HL-60 (cell line): ENCODE measurements at regions not wholly inside any gene's neighbourhood (a gene's known extent, or its start where the extent isn't known, plus 50 kb on each side); places are given as distances from the start of the nearest gene placed in this dataset.

Experiments
- DNase-seq, 2 experiments: peaks; one replicate each; pipeline ENCODE4 v3.0.0-alpha.2; 2010 to 2020; ENCODE audit warnings: low read depth in 1 of 2, low spot score in 1 of 2
- H3K27ac ChIP-seq: fragments of 250-450 bp; sonication (Bioruptor Pico); replicated peaks from 2 replicates; pipeline ENCODE4 v1.5.1; 2020; ENCODE audit warnings: mild to moderate bottlenecking, moderate library complexity
- H3K27me3 ChIP-seq: fragments of 250-450 bp; sonication (Bioruptor Pico); 2 replicates; pipeline ENCODE4 v1.5.1; 2021; ENCODE audit warnings: mild to moderate bottlenecking, moderate library complexity; ENCODE audit not compliant: insufficient read depth, poor library complexity, severe bottlenecking
- H3K4me3 ChIP-seq: replicated peaks from 2 replicates; pipeline ENCODE4 v1.5.1; 2011; ENCODE audit warnings: mild to moderate bottlenecking, control low read depth, low read length; ENCODE audit not compliant: insufficient read depth
- CTCF ChIP-seq: IDR thresholded peaks from one replicate; pipeline ENCODE4 v1.5.1; 2011; ENCODE audit warnings: low read length, control low read depth, inconsistent platforms; ENCODE audit not compliant: insufficient read depth
- GABPA ChIP-seq: IDR thresholded peaks from 2 replicates; pipeline ENCODE4 v1.6.1; 2012; ENCODE audit warnings: low read depth
- POLR2AphosphoS5 ChIP-seq: IDR thresholded peaks from 2 replicates; pipeline ENCODE4 v1.6.1; 2012; ENCODE audit warnings: low read depth
- REST ChIP-seq: IDR thresholded peaks from 2 replicates; pipeline ENCODE4 v1.6.1; 2012; ENCODE audit warnings: low read depth; ENCODE audit not compliant: insufficient replicate concordance
- SPI1 ChIP-seq: IDR thresholded peaks from 2 replicates; pipeline ENCODE4 v1.6.1; 2012; ENCODE audit warnings: low read depth, mild to moderate bottlenecking, borderline replicate concordance

GRCh38 chr4:123870216-123870876, 473.8 kb downstream of the SPRY1 start:
- H3K27ac ChIP-seq = no peak overlapping the region
- H3K27me3 ChIP-seq = no peaks in the 10 kb centered on the region
- DNase-seq = no peak
- TF ChIP-seq CTCF (no peak), SPI1 (no peak), POLR2AphosphoS5 (no peak), REST (no peak), GABPA (no peak)
- H3K4me3 ChIP-seq = no peak overlapping the region

- DNase-seq = no peak
- no peak overlapping the region for H3K4me3 ChIP-seq
- H3K27ac ChIP-seq = no peak overlapping the region
- TF ChIP-seq POLR2AphosphoS5 (no peak), SPI1 (no peak), REST (no peak), CTCF (no peak), GABPA (no peak)
- no peaks in the 10 kb centered on the region for H3K27me3 ChIP-seq
Observed at GRCh38 chr4:123871341-123871740, 474.7 kb downstream of the SPRY1 start.

- DNase-seq = no peak
- no peak overlapping the region for H3K27ac ChIP-seq
- no peak overlapping the region for H3K4me3 ChIP-seq
- no peak for TF ChIP-seq POLR2AphosphoS5
- TF ChIP-seq GABPA = no peak
- TF ChIP-seq REST = no peak
- no peak for TF ChIP-seq CTCF
- TF ChIP-seq SPI1 = no peak
- H3K27me3 ChIP-seq = no peaks in the 10 kb centered on the region
Observed at GRCh38 chr4:123874063-123874462, 477.5 kb downstream of the SPRY1 start.
